ENCODE measurements at regions not wholly inside any gene's neighbourhood (a gene's known extent, or its start where the extent isn't known, plus 50 kb on each side); places are given as distances from the start of the nearest gene placed in this dataset.

GRCh38 chr19:13665125-13665905 is 99.0 kb upstream of the MRI1 start:
- TF ChIP-seq POLR2A (IDR thresholded peaks at IDR 0.05) (no peak), CTCF (IDR thresholded peaks at IDR 0.05) (no peak)
